Cardiac fibroblast (primary cell): ENCODE measurements at regions not wholly inside any gene's neighbourhood (a gene's known extent, or its start where the extent isn't known, plus 50 kb on each side); places are given as distances from the start of the nearest gene placed in this dataset.

Experiments
- DNase-seq, 2 donors: peaks; one replicate each; pipeline versions ENCODE4 v3.0.0 to v3.0.0-alpha.2; 2010; ENCODE audit warnings: low read depth in 2 of 2
- H3K4me3 ChIP-seq, 2 donors: replicated peaks in 1 of 2; 1 replicate in 1 of 2; 2 replicates in 1 of 2; pipeline ENCODE4 v1.5.1; 2011; ENCODE audit warnings: low read depth in 2 of 2, low read length in 2 of 2, mild to moderate bottlenecking in 2 of 2, moderate library complexity in 1 of 2
- TF ChIP-seq, protein P1 (sequence below): IDR thresholded peaks from one replicate; pipeline ENCODE4 v1.5.1; 2011; ENCODE audit warnings: low read depth, mild to moderate bottlenecking, low read length, inconsistent platforms

DNA sequence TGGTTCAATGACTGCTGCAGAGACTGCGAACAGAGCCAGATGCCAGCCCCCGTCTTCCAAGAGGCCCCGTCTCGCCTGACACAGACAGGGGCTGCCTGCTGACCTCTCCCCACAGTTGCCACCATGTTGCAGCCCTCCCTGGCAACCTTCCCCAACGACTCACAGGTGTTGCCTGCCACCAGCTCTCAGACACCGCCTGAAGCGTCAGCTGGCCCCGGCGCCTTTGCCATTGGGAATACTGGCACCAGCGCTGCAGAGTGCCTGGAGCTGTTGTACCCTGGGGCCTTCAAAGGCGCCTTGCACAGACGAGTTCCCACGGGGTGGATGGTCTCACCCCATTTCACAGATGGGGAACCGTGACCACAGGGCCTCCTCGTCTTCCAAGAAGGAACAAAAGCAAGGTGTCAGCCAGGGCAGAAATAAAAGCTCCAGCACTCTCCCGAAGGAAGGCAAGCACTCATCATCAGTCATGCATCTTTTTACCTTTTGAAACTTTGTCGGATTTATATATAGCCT, 167.0 kb downstream of the ADSS2 start:
- TF ChIP-seq, protein P1, sequence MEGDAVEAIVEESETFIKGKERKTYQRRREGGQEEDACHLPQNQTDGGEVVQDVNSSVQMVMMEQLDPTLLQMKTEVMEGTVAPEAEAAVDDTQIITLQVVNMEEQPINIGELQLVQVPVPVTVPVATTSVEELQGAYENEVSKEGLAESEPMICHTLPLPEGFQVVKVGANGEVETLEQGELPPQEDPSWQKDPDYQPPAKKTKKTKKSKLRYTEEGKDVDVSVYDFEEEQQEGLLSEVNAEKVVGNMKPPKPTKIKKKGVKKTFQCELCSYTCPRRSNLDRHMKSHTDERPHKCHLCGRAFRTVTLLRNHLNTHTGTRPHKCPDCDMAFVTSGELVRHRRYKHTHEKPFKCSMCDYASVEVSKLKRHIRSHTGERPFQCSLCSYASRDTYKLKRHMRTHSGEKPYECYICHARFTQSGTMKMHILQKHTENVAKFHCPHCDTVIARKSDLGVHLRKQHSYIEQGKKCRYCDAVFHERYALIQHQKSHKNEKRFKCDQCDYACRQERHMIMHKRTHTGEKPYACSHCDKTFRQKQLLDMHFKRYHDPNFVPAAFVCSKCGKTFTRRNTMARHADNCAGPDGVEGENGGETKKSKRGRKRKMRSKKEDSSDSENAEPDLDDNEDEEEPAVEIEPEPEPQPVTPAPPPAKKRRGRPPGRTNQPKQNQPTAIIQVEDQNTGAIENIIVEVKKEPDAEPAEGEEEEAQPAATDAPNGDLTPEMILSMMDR, result no peak
- no peak for DNase-seq
- H3K4me3 ChIP-seq, result no peak overlapping the region

DNA sequence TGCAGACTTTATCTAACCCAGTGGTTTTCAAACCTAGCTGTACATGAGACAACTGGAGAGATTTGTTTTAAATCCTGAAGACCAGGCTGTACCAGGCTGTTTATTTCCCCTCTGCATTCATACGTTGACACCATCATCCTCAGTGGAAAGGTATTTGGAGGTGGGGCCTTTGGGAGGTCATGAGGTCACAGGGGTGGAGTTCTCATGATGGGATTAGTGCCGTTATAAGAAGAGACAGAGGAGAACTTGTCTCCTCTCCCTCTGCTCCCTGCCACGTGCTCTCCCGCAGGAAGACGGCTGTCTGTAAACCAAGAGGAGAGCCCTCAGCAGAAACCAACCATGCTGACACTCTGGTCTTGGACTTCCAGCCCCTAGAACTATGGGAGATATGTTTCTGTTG, 165.4 kb downstream of the ADSS2 start:
- no peak overlapping the region for H3K4me3 ChIP-seq
- TF ChIP-seq, protein P1, result no peak
- no peak for DNase-seq

DNA sequence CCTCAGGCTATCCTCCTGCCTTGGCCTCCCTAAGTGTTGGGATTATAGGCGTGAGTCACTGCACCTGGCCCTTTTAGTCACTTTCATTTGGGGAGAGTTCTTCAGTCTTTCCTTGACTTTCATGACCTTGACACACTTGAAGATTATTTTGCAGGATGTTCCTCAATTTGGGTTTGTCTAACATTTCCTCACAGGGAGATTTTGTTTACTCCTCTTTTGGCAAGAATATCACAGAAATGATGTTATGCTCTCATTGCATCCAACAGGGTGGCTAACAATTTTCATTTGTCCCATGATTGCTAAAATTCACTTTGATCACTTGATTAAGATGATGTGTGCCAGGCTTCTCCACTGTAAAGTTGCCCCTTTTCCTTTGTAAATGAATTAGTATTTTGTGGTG, 164.0 kb downstream of the ADSS2 start:
- DNase-seq, result no peak
- H3K4me3 ChIP-seq, result no peak overlapping the region
- TF ChIP-seq, protein P1, result no peak

DNA sequence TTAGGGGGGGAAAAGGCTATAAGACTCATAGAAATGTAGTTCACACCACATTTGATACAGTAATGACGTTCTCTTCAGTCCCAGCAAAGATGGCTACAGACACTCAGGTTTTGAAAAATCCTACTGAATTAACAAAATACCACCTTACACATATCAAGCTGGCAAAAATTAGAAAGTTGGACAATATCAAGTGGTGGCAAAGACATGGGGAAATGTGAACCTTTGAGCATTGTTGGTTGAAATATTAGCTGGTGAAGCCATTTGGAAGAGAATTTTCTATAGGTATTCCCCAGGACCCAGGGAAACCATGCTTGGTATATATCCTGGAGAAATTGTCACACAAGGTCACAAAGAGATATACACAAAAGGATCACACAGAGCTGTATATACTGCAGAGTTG, 163.0 kb downstream of the ADSS2 start:
- TF ChIP-seq, protein P1, result no peak
- DNase-seq, result no peak
- no peak overlapping the region for H3K4me3 ChIP-seq

DNA sequence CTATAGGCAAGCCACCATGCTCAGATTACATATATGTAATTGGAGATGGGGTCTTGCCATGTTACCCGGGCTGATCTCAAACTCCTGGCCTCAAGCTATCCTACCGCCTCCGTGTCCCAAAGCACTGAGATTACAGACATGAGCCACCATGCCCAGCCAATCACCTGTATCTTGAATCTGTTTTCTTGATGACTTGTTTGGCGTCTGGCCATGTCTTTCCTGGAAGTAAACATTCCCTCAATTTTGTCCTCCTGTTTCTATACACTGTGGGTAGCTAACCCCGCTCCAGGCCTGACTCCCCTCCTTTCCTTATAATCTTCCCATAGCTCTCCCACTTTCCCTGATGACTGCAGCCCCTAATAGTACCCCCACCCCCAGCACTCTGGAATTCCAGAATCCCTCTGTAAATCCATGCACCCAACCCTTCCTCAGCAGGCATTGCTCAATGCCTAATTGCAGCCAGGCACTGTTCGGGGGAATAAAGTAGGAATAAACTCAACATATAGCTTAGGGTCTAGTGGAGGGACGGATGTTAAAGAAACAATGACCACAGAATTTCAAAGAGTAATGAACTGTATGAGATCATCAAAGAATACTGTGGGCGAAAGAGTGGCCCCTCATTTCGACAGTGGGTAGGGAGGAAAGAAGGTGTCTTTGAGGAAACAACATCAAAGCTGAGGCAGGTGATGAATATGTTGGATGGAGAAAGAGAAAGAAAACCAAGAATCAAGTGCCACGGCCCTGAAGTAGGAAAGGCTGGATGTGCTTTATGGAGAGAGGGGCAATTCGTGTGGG, 161.5 kb downstream of the ADSS2 start:
- no peak overlapping the region for H3K4me3 ChIP-seq
- DNase-seq, result no peak
- TF ChIP-seq, protein P1, result no peak

DNA sequence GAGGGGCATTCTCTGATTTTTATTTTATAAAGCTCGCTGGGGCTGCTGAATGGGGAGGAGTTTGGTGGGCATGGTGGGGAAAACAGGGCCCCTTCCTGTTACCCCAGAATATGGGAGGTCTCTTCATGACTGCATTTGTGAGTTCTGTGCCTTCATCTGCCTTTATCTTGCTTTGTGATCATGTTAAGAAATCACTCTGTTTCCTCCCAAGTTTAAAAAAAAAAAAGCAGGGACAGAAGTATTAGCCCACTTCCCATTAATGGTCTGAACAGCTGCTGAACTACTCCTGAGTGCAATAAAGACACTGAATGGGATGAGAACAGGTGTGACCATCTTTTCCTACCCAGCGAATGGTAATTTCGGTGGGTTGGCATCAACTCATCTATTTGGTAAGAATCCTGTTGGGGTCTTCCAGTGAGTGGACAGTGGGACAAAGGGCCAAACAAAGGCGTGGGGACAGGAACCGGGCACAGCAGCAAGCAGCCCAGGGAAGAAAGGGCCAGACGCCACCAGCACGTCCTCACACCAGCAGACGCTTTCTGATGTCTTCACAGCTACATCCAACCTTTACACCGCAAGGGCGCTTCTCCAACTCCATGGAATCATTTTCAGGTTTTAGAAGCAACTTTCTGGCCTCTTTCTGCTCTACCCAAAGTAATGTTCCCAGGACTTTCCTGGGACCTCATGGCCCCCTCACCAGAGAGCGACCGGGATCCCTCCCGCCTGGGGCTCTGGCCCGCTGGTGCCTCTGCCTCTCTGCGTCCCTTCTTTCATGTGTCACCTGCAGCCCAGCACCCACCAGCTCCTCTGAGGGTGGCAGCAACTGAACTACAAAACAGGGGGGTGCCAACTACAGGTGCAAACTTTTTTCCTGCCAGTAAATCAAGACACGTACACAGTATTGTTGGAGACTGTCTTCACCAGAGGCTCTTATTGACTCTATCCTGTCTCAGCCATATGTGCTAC, 160.2 kb downstream of the ADSS2 start:
- no peak for DNase-seq
- H3K4me3 ChIP-seq, result no peak overlapping the region
- TF ChIP-seq, protein P1, result no peak
